Spleen (tissue), 7 donors: ENCODE measurements at regions not wholly inside any gene's neighbourhood (a gene's known extent, or its start where the extent isn't known, plus 50 kb on each side); places are given as distances from the start of the nearest gene placed in this dataset.

Experiments used
- POLR2A ChIP-seq, 3 donors: fragments of 450-650 bp; IDR thresholded peaks; one replicate each; pipeline ENCODE4 v1.5.1; 2017; ENCODE audit warnings: antibody characterized with exemption in 3 of 3, mild to moderate bottlenecking in 1 of 3
- POLR2AphosphoS5 ChIP-seq, 3 donors: sonication (generic); formaldehyde crosslinking; IDR thresholded peaks; one replicate each; pipeline ENCODE4 v1.5.1; 2017; ENCODE audit warnings: antibody characterized with exemption in 3 of 3
- TF ChIP-seq, protein P1 (sequence below), 11 experiments: fragments of 200-600 bp in 7 of 11; fragments of 450-650 bp in 4 of 11; sonication (generic) in 4 of 11; IDR thresholded peaks in 8 of 11; conservative IDR thresholded peaks in 3 of 11; 1 replicate in 7 of 11; 2 replicates in 4 of 11; pipeline versions ENCODE4 v1.4.0 to v1.8.0; 2016 to 2021; ENCODE audit warnings: antibody characterized with exemption in 11 of 11, inconsistent platforms in 4 of 11, mild to moderate bottlenecking in 1 of 11
- donor health status: DM: no; HTN: no; CAD: no; lungs with moderate emphysema.
- donor health status: DM: no; HTN: no; CAD: no.
- donor health status: DM: no; HTN: no; CAD: no.

- TF ChIP-seq, protein P1, sequence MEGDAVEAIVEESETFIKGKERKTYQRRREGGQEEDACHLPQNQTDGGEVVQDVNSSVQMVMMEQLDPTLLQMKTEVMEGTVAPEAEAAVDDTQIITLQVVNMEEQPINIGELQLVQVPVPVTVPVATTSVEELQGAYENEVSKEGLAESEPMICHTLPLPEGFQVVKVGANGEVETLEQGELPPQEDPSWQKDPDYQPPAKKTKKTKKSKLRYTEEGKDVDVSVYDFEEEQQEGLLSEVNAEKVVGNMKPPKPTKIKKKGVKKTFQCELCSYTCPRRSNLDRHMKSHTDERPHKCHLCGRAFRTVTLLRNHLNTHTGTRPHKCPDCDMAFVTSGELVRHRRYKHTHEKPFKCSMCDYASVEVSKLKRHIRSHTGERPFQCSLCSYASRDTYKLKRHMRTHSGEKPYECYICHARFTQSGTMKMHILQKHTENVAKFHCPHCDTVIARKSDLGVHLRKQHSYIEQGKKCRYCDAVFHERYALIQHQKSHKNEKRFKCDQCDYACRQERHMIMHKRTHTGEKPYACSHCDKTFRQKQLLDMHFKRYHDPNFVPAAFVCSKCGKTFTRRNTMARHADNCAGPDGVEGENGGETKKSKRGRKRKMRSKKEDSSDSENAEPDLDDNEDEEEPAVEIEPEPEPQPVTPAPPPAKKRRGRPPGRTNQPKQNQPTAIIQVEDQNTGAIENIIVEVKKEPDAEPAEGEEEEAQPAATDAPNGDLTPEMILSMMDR (IDR thresholded peaks at IDR 0.05 in 8 of 11, conservative IDR thresholded peaks at IDR 0.05 in 3 of 11), result no peak
- TF ChIP-seq POLR2A (IDR thresholded peaks at IDR 0.05) (no peak), POLR2AphosphoS5 (IDR thresholded peaks at IDR 0.05) (no peak)
Observed at GRCh38 chr12:60251091-60251490, 655.3 kb downstream of the SLC16A7 start.
